ENCODE measurements at regions not wholly inside any gene's neighbourhood (a gene's known extent, or its start where the extent isn't known, plus 50 kb on each side); places are given as distances from the start of the nearest gene placed in this dataset.

- TF ChIP-seq, protein P1, sequence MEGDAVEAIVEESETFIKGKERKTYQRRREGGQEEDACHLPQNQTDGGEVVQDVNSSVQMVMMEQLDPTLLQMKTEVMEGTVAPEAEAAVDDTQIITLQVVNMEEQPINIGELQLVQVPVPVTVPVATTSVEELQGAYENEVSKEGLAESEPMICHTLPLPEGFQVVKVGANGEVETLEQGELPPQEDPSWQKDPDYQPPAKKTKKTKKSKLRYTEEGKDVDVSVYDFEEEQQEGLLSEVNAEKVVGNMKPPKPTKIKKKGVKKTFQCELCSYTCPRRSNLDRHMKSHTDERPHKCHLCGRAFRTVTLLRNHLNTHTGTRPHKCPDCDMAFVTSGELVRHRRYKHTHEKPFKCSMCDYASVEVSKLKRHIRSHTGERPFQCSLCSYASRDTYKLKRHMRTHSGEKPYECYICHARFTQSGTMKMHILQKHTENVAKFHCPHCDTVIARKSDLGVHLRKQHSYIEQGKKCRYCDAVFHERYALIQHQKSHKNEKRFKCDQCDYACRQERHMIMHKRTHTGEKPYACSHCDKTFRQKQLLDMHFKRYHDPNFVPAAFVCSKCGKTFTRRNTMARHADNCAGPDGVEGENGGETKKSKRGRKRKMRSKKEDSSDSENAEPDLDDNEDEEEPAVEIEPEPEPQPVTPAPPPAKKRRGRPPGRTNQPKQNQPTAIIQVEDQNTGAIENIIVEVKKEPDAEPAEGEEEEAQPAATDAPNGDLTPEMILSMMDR (IDR thresholded peaks at IDR 0.05; ENCODE audit: insufficient read depth, low read depth, low read length), result no peak
- TF ChIP-seq EZH2 (IDR thresholded peaks at IDR 0.05; ENCODE audit: insufficient read depth, low read length), result no peak
Measured at GRCh38 chr17:6352801-6353560, 81.9 kb downstream of the AIPL1 start.
